ENCODE measurements at regions not wholly inside any gene's neighbourhood (a gene's known extent, or its start where the extent isn't known, plus 50 kb on each side); places are given as distances from the start of the nearest gene placed in this dataset.
"Not testable (repeated sequence)": the region's sequence is repeated elsewhere in the genome, so short reads cannot be mapped to it uniquely, and the experiment has no call there.

DNA sequence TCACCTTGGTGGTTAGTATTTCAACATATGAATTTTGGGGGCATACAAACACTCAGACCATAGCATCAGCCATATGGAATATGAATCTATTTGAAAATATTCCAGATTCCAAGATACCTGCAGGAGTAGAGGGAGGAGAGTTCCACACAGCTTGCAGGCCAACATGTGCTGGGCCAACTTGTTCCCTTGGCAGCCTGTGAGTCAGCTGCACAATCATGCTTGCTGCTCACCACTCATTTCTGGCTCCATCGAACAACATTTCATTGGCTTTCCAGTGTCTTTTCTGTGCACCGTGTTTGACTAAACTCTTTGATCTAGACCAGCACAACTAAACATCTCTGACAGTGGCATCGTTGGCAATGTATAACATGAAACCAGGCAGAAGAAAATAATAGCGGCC is 282.5 kb upstream of the RASGEF1B start:
- no peak for DNase-seq

DNA sequence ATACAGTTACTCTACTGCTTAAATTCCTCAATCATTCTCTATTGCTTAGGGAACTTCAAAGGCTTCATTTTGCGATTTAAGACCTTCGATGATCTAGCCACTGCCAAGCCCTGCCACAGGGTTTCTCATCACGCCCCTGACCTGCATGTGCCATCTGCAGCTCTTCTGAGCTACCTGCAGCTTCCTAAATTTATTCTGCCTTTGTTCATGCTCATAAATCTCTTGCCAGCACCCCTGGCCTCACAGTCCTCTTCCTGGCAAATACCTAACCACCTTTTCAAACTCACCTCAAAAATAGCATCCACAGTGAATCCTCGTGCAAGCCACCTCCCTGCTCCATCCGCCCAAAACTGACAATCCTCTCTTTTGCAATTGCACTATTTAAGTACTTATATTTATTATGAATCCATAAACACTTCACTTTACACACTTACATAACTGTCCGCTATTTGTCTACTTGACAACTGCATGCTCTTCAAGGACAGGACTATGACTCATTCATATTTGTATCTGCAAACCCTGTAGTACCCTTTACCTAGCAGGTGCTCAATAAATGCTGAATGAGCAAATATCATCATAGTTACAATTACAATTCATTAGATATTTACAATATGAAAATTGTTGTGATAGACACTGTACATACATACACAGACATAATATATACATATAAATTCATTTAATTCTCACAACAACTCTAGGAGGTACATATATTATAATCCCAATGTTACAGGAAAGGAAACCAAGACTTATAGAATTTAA is 280.0 kb upstream of the RASGEF1B start:
- DNase-seq: no peak

DNA sequence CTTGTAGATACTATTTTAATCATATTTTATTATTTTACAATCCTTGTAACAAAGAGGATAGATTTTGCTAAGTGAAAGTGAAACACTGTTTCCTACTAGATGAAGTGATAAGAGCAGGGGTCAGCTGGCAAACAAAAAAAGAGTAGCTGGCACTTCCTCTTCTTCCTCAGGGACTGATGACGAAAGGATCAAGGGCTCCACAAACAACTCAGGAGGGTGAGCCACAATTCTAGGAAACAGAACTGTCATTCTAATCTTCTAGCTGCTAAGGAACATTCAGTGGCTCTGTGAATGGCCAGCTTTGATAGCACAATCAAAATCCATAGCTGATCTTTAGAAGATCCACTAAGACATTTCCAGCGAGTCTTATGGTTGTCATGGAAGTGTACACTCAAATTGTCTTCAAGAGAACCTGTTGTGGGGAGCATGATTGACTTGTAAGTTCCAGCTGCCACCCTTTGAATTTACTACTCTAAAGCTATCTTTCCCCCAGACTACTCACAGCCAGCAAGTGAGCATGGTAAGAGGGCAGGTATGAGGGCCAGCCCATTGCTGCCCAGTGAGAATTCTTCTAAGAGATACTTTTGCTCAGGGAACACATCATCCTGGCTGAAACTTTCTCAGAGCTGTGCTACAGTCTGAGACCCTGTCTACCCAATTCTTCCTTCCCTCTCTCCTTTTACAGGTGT is 275.7 kb upstream of the RASGEF1B start:
- DNase-seq: no peak

DNA sequence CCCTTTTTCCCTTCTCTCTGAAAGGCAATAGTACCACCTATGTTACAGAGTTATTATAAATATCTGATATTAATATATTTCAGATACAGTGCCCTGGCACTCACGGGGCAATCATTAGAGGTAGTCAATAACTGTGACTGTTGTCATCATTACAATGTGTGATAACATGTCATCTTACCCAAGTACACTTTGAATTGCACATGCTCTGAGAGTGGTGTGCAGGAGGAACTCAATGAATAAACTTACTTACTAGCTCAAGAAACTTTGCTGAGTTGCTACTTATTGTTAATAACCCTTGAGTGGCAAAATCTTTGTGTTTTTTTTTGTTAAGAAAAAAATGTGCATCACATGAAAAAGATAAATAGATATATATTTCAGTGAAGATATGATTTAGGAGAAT is 275.1 kb upstream of the RASGEF1B start:
- DNase-seq: no peak

DNA sequence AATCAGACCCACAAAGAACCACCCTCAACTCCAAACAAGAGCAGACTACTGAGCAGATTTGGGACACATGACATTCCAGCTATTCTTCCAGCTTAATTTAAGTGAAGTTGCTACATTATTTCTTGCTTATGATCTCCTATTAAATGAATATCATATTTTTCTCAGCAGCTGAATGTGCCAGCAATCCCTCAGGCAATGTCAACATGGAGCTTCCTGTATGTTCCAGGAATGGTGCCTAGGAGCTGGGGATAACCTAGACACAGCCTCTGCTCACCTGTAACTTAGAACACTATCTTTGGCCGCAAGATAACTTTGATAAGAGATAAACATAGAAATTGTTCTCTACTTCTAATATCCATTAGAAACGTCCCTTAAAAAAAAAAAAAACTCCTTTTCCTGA is 274.4 kb upstream of the RASGEF1B start:
- no peak for DNase-seq

DNA sequence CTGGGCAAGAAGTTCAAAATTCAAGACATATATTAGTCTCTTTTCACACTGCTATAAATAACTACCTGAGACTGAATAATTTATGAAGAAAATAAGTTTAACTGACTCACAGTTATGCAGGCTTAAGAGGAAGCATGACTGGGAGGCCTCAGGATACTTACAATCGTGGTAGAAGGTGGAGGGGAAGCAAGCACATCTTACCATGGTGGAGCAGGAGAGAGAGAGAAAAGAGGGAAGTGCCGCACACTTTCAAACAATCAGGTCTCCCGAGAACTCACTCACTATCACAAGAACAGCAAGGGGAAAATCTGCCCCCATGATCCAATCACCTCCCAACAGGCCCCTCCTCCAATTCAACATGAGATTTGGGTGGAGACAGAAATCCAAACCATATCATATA is 273.3 kb upstream of the RASGEF1B start:
- DNase-seq: no peak

DNA sequence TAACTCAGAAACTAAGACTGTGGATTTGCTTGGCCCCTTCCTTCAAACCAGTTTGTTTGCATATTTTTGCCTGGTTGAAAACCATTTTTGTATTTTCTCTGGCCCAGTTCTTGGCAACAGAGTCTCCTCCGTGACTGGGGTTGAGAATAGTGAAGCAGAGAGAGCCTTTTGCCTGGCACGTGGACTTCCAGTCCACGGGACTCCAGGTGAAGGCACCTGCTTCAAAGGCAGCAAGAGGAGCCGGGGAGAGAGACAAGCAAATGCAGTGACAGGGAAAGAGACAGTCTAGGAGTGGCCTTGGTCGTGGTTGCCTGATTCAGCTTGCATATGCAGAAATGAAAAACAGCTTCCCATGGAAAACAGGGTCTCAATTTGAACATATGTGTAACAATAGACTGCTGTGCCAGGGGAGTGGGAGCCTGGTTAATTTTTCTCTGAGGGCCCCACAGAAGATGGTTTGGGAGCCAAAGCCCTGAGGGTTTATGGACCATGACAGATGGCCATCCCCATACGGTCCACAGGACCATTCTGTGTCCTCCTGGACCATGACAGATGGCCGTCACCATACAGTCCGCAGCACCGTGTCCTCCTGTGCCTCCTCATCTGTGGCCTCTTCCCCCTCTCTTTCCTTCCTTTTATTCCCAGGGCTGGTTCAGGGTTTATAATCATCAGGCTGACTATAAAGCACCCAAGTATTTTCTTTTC is 272.2 kb upstream of the RASGEF1B start:
- DNase-seq: no peak

DNA sequence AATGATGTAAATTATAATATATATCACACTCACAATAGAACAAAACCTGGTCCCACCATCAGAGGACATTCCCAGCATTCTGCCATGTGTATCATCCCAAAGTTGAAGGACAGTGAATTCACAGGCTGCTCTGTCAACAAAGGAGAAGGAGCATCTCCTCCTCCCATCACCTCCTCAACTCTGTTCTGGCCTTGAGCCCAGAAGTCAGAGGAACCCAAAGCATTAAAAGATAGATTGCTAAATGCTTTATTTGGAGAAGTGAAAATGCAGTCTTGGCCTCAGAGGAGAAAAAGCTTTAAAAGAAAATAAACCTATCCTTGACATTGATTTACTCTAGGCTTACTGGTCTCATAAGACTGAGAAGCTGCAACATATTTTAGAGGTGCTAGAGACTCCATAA is 268.8 kb upstream of the RASGEF1B start:
- DNase-seq: no peak

DNA sequence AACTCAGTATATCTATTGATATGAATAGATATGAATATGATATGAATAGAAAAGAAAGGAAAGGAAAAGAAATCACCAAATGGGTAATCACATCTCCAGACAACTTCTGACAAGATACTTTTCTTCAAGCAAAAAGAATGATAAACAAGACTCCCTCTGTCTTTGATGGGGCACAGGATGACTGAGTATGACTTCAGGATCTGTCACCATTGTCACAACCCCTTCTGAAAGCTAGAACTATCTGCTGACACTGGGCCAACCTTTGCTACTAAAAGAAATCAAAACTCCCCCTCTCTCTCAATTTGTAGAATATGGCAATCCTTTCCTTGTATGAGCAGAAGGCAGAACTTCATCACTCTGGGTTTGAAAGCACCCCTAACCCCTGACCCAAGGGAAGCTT is 267.2 kb upstream of the RASGEF1B start:
- no peak for DNase-seq

DNA sequence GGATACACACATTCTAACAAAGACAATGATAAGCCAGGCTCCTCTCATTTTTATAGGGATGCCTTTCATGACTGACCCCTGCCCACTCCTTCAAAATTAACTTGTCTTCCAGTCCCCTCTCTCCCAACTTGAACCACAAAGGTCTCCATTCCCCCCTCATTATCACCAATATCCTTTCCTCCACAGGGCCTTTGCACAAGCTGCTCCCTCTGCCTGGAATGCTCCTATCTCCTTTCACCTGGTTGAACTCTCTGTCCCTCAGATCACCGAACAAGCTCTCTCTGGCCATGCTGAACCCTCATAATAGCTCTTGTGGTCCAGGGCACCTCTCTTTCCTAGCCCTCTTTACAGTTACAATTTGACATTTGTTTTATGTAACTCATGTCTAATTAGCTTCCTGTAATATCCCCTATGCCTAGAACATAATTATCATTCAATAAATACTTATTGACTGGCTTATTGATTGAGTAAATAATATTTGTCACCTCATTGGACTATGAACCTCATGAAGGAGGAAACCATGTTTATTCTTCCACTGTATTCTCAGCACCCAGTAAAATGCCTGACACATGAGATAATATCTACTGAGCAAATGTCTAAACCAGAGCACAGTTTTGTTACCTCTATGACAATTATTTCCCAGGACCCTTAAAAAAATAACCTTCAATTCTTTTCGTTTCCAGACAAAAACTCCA is 266.3 kb upstream of the RASGEF1B start:
- DNase-seq: no peak

DNA sequence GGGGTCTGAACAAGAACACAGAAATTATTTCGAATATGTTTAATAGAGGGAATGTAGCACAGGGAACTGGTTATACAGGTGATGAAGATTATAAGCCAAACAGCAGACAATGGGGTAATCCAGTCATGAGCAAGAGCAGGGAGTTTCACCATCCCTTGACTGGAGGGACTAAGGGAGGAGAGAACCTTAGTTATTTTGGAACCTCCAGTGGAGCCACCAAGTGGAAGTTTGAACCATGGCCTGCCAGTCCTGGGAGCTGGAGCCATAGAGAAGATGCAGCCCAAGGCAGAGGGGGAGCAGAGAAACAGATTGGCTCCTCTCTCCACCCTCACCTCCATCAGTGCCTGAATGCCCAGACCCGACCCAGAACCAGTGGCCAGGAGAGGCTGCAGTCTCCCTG is 264.6 kb upstream of the RASGEF1B start:
- DNase-seq: no peak

DNA sequence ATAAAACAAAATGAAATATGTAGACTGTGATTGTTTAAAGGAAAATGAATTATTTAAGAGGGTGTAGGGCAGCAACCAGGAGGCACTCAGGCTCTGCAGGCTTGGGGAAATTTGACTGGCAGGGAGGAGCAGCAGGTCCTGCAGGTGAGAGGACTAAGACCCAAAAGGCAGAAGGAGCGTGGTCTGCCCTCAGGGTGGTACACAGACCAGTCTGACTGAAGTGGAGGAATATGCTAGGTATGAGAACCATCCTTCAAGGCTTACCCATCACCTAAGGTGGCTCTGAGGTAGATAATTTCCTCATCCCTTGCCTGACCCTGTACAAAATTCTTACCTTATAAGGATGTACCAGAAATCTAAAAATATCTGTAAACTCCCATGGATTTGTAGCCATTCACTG is 261.3 kb upstream of the RASGEF1B start:
- DNase-seq: no peak

DNA sequence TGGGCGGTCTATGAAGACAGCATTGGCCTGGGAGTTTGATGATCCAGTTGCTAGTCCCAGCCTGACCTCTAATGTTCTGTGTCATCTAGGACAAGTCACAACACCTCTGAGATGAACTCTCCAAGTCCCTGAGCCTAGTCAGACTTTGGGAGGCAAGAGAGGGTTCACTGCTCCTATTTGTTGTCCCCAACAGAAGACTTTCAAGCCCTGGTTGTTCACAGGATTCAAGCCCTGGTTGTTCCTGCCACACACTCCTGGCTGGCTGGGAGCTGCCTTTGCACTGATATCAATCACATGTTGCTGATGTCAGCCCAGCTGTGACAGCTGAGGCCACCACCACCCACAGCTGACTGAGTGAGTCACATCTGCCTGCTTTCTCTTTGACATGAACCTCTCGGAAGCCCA is 253.2 kb upstream of the RASGEF1B start:
- no peak for DNase-seq

DNA sequence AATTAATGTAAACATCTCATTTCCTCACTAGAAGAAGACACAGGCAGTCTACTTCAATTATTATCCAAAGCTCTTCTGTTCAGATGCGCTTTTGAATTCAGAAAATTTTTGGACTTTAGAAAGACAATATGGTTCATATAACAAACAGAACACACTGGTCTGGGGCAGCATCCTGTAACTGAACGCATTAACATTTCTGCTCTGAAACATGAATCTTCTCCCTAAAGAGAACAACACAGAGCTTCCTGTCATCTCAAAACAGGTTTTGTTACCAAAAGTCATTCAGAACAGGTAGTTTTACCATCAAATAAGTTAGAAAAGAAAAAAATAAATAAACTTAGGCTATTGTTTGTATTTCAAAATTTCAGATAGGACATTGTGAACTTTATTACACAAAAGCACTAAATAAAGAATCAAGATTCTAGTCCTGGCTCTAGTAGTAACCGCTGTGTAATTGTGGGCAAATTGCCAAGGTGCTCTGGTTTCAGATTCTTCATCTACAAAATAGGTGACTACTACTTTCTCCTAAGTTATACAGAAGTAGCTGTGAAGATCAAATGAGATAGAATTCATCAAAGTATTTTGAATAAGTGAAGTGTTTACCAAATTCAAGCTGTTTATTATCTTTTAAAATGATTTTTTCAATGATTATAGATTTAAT is 252.3 kb upstream of the RASGEF1B start:
- no peak for DNase-seq

DNA sequence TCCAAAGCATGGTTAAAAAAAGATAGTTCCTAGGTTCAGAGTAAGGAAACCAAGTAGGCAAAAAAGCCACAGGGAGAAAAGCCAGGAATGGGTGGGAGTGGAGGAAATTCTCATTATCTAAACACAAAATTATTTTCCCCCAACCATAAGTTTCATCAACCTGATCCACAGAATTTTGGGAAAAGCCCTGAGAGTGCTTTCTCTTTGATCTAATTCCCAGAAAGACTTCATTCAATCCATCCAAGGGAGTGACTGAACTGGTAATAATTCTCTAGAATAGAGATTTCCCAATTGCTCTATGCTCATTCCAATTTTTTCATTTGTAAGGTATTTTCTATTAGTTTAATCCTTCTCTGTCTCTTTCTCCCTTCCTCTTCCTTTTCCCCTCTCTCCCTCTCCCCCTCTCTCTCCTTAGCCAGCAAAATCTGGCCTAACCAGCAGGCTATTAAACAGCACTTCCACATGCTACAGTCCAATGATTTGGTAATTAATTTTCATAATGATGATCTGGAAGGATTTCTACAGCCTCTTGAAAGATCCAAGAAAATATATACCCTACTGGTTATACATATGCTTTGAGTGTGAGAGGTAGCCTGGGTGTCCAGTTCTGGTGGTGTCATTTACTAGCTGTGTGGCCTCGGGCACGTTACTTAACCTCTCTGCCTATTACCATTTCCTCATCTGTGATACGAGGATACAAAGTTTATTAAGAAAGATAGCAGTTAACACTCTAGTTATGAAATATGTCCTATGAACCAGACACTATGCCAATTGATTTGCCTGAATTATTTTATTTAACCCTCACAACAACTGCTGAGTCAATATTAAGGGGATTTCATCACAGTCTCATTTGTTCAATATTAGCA is 251.5 kb upstream of the RASGEF1B start:
- DNase-seq: no peak

DNA sequence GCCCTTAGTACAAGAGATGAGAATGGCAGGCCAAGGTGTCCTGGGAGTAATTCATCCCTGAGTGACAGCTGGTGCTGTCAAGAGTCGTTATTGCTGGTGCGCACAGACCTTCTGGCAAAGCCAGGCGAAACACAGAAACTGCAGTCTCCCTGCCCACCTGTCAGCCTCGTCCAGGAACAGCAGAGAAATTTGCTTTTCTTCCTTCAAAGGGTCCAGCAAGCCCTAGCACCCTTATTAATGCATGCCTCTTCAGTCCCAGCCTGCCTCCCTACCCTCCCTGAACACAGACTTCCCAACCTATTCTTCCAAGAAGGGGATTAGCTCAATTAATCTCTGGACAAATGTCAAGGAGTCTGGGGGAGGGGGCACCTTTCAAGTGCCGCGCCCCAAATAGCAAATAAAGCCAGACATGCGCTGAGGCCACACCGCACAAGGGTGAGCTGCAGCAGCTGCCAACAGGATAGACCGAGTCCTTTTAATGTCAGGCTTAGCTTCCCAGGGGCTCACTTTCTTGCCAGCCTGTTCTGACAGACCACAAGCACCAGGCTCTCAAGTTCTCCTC is 250.7 kb upstream of the RASGEF1B start:
- peak; percentile 73 for DNase-seq

DNA sequence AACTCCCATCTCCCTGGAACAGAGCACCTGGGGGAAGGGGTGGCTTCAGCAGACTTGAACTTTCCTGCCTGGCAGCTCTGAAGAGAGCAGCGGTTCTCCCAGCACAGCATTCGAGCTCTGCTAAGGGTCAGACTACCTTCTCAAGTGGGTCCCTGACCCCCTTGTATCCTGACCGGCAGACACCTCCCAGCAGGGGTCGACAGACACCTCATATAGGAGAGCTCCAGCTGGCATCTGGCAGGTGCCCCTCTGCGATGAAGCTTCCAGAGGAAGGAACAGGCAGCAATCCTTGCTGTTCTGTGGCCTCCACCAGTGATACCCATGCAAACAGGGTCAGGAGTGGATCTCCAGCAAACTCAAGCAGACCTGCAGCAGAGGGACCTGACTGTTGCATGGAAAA is 244.1 kb upstream of the RASGEF1B start:
- DNase-seq: no peak

DNA sequence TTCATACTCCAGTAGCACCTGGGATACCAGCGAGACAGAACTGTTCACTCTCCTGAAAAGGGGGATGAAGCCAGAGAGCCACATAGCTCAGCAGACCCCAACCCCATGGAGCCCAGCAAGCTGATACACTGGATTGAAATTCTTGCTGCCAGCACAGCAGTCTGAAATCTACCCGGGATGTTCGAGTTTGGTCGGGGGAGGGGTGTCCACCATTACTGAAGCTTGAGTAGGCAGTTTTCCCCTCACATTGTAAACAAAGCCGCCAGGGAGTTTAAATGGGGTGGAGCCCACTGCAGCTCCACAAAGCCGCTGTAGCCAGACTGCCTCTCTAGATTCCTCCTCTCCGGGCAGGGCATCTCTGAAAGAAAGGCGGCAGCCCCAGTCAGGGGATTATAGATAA is 243.7 kb upstream of the RASGEF1B start:
- DNase-seq: not testable (repeated sequence)

DNA sequence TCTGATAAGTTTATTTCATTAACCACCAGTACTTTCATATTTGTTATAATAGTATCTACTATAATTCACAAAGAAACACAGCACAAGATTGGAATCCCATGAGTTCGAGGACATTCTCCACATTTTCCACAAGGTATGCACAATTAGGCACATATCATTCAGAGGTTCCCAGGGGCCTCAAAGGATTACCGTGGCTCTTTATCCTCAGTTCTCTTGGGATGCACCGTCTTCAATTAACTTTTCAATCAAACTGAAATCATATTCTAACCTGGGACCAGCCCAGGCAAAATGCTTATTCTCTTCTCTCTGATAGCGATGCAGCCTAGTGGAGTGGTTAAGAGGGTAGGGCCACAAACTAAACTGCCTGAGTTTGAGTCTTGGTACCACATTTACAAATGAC is 242.6 kb upstream of the RASGEF1B start:
- DNase-seq: no peak

DNA sequence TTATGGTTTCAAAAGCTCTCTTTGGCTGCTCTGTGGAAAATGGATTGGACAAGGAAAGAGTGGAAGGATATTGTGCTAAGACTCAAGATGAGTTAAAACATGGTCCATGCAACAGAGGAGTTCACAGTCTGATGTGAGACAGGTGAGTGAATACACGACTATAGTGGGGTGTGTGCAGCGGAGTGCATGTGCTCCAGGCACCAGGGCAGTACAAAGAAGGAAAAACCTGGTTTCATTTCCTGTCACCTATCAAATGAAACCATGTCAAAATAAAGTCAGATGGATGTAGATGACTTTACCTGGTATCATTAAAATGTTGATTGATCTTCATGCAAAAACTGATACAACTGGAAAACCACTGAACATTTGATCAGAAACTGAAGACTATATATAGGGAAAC is 241.0 kb upstream of the RASGEF1B start:
- DNase-seq: no peak

DNA sequence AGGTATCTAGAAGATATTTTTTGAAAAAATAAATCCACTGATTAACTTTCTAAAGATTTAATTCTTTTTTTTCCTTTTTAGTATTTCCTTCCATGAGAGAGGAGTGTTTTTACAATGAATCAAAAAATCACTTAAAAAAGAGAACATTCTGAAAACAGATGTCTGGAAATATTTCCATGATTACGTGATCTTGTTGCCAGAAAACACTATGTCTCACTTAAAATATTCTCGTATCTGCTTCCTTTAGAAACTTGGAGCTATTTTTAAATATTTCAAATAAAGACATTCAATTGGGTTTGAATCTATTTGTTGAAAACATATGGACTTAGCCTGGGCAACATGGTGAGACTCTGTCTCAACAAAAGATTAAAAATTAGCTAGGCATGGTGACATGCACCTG is 232.8 kb upstream of the RASGEF1B start:
- DNase-seq: no peak

DNA sequence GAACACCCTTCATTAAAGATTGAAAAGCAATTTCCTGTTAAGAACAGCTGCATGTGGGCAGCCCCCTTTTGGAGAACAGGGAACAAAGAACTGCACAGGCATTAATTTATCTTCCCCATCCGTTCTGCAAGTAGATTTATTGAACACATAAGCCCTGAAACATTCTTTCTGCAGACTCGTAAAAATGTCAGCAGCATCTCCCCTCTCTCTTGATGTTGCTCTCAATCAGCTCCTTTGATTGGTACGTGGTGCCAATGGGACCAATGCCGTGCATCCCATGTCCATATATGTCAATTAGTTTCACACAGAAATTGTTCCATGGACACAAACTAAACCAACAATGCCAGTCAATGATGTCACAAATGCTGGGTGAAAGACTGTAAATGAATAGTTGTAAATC is 228.5 kb upstream of the RASGEF1B start:
- no peak for DNase-seq

Data from NCI-H1092 treated with DMSO at 0.1 percent for 48 hours (cell line).